Astrocyte (in vitro differentiated cells and primary cell): ENCODE measurements at regions not wholly inside any gene's neighbourhood (a gene's known extent, or its start where the extent isn't known, plus 50 kb on each side); places are given as distances from the start of the nearest gene placed in this dataset.

Experiments
- CTCF ChIP-seq: IDR thresholded peaks from 2 replicates; pipeline ENCODE4 v1.5.1; 2011; ENCODE audit warnings: low read depth, mild to moderate bottlenecking, inconsistent platforms, low read length, moderate library complexity; ENCODE audit not compliant: insufficient read depth
- EZH2 ChIP-seq: IDR thresholded peaks from 2 replicates; pipeline ENCODE4 v1.6.1; 2012; ENCODE audit warnings: mild to moderate bottlenecking, low read length, inconsistent platforms; ENCODE audit not compliant: insufficient read depth

GRCh38 chr5:9834871-9835770 lies 205.0 kb upstream of the TAS2R1 start:
- TF ChIP-seq CTCF: no peak
- no peak for TF ChIP-seq EZH2
